Neural crest cell (in vitro differentiated cells): ENCODE measurements at regions not wholly inside any gene's neighbourhood (a gene's known extent, or its start where the extent isn't known, plus 50 kb on each side); places are given as distances from the start of the nearest gene placed in this dataset.
"Not testable (repeated sequence)": the region's sequence is repeated elsewhere in the genome, so short reads cannot be mapped to it uniquely, and the experiment has no call there.

Experiments used
- DNase-seq: peaks from one replicate; pipeline ENCODE4 v3.0.0; 2021; ENCODE audit warnings: low read depth, mixed read lengths, low spot score
- H3K27ac Mint-ChIP-seq: one replicate; pipeline ENCODE4 v1.8.0; 2021; ENCODE audit warnings: mild to moderate bottlenecking, mixed read lengths; ENCODE audit not compliant: unreplicated experiment
- H3K27me3 Mint-ChIP-seq: 2 replicates; pipeline ENCODE4 v1.8.0; 2021; ENCODE audit warnings: low read depth, mild to moderate bottlenecking, mixed read lengths
- H3K36me3 Mint-ChIP-seq: 2 replicates; pipeline ENCODE4 v1.8.0; 2021; ENCODE audit warnings: low read depth, mild to moderate bottlenecking, mixed read lengths
- H3K4me1 Mint-ChIP-seq: 2 replicates; pipeline ENCODE4 v1.8.0; 2021; ENCODE audit warnings: mixed read lengths
- H3K4me3 Mint-ChIP-seq: one replicate; pipeline ENCODE4 v1.8.0; 2021; ENCODE audit warnings: mild to moderate bottlenecking, mixed read lengths
- H3K9me3 Mint-ChIP-seq: 2 replicates; pipeline ENCODE4 v1.8.0; 2021; ENCODE audit warnings: mixed read lengths
- CTCF ChIP-seq: fragments of 200-600 bp; sonication (generic); conservative IDR thresholded peaks from 2 replicates; pipeline ENCODE4 v1.5.0; 2021; ENCODE audit warnings: antibody characterized with exemption, mild to moderate bottlenecking

- H3K4me1 Mint-ChIP-seq: no peaks in the 10 kb centered on the region
- H3K36me3 Mint-ChIP-seq: no peaks in the 10 kb centered on the region
- H3K27ac Mint-ChIP-seq: no peak overlapping the region
- no peak for DNase-seq
- no peaks in the 10 kb centered on the region for H3K27me3 Mint-ChIP-seq
- TF ChIP-seq CTCF: peak; percentile 56
- no peak overlapping the region for H3K4me3 Mint-ChIP-seq
- no peaks in the 10 kb centered on the region for H3K9me3 Mint-ChIP-seq
These were observed 557.3 kb upstream of the MIS18BP1 start for GRCh38 chr14:45810152-45810872.

DNA sequence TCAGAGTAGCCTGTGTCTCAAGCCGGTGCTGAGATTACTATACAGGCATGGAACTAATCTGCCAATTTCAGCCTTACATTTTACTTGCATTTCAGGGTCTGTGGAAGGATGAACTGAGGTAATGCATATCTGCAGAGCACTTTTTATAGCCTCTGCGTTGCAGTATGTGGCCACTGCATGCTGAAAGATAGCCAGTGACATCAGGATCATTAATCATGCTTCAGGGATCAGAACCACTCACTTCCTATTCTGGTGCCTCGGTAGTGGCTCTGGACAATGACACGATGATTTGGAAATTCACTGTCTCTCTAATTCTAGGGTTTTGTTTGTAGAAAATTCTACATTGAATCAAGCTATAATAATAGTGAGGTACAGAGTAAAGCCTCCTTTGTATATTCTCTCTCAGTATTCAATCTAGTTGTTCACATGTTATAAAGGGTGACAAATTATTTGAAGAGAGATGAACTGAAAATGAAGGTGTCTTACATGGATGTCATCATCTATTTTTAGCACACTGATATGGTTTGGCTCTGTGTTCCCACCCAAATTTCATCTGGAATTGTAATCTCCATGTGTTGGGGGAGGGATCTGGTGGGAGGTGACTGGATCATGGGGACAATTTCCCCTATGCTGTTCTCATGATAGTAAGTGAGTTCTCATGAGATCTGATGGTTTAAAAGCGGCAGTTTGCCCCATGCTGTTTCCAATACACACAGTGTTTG is 554.3 kb upstream of the MIS18BP1 start:
- no peak for TF ChIP-seq CTCF
- H3K27me3 Mint-ChIP-seq: no peaks in the 10 kb centered on the region
- no peaks in the 10 kb centered on the region for H3K36me3 Mint-ChIP-seq
- no peaks in the 10 kb centered on the region for H3K9me3 Mint-ChIP-seq
- H3K4me1 Mint-ChIP-seq: no peaks in the 10 kb centered on the region
- no peak overlapping the region for H3K27ac Mint-ChIP-seq
- no peak overlapping the region for H3K4me3 Mint-ChIP-seq
- DNase-seq: no peak

DNA sequence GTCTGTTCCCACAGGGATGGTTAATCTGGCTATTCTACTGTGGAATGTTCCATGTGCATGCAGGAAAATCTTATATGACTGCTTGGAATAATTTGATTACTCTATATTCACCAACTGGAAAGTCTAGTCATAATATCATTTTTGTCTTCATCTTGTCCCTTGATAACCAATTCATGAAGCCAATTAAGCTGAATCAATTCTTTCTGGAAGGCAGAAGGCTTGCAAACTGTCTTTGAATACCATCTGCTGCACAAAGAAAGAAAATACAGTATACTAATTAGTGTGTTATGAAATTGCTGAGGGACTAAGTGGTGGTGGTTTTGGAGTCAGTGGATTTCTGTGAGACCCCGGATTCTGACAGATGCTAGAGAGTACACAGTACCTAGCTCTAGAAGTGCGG is 546.5 kb upstream of the MIS18BP1 start:
- Mint-ChIP-seq H3K4me3 (no peak overlapping the region), H3K4me1 (no peaks in the 10 kb centered on the region), H3K36me3 (no peaks in the 10 kb centered on the region), H3K27me3 (no peaks in the 10 kb centered on the region), H3K27ac (no peak overlapping the region), H3K9me3 (no peaks in the 10 kb centered on the region)
- no peak for DNase-seq
- no peak for TF ChIP-seq CTCF

DNA sequence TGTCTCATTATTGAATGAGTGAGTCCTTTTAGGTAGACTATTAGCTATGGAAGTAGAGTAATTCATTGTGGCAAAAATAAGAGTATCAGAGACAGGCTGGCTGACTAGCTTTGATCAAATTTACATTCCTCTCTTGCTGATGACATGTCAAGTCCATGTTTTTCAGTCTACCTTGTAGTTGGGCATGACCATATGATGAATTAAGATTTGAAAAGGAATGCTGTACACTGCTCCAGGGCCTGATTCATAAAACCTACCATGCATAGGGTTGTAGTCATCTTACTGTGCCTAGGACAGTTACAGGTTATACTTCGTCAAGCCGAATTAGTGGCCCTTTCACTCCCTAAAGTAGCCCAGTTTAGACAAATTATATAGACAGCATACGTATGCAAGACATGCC is 545.7 kb upstream of the MIS18BP1 start:
- DNase-seq: no peak
- Mint-ChIP-seq H3K9me3 (no peaks in the 10 kb centered on the region), H3K27me3 (no peaks in the 10 kb centered on the region), H3K36me3 (no peaks in the 10 kb centered on the region), H3K4me3 (no peak overlapping the region), H3K4me1 (no peaks in the 10 kb centered on the region), H3K27ac (no peak overlapping the region)
- no peak for TF ChIP-seq CTCF

- not testable (repeated sequence) for H3K4me1 Mint-ChIP-seq, H3K9me3 Mint-ChIP-seq, H3K27ac Mint-ChIP-seq, H3K36me3 Mint-ChIP-seq, H3K4me3 Mint-ChIP-seq, H3K27me3 Mint-ChIP-seq, DNase-seq
These were observed 543.0 kb upstream of the MIS18BP1 start for GRCh38 chr14:45796006-45796405.

GRCh38 chr14:45793081-45793480 is 540.1 kb upstream of the MIS18BP1 start:
- Mint-ChIP-seq H3K4me1 (no peaks in the 10 kb centered on the region), H3K36me3 (no peaks in the 10 kb centered on the region), H3K27ac (no peak overlapping the region), H3K4me3 (no peak overlapping the region), H3K9me3 (peaks cover 2% of the 10 kb centered on the region), H3K27me3 (no peaks in the 10 kb centered on the region)
- no peak for TF ChIP-seq CTCF
- DNase-seq: no peak
